ENCODE measurements at regions not wholly inside any gene's neighbourhood (a gene's known extent, or its start where the extent isn't known, plus 50 kb on each side); places are given as distances from the start of the nearest gene placed in this dataset.

DNA sequence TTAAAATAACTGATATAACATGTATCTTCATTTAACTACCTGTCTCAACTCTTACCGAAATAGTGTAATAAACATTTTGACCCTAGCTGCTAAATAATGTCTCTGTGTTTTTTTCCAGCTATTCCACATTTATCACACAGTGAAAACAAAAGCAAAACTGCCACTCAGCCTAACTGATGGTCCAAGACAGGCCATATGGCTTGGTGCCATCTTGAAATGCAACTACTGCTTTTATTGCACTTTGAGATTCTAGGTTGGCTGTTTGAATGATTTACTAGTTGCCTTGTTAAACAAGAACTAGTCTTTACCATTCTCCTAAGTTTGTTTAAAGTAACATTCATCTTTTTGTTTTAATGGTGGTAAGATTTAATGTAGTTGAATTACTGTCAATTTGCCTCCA is 739.8 kb downstream of the TFAP2A start (continued):
- TF ChIP-seq, protein P1, sequence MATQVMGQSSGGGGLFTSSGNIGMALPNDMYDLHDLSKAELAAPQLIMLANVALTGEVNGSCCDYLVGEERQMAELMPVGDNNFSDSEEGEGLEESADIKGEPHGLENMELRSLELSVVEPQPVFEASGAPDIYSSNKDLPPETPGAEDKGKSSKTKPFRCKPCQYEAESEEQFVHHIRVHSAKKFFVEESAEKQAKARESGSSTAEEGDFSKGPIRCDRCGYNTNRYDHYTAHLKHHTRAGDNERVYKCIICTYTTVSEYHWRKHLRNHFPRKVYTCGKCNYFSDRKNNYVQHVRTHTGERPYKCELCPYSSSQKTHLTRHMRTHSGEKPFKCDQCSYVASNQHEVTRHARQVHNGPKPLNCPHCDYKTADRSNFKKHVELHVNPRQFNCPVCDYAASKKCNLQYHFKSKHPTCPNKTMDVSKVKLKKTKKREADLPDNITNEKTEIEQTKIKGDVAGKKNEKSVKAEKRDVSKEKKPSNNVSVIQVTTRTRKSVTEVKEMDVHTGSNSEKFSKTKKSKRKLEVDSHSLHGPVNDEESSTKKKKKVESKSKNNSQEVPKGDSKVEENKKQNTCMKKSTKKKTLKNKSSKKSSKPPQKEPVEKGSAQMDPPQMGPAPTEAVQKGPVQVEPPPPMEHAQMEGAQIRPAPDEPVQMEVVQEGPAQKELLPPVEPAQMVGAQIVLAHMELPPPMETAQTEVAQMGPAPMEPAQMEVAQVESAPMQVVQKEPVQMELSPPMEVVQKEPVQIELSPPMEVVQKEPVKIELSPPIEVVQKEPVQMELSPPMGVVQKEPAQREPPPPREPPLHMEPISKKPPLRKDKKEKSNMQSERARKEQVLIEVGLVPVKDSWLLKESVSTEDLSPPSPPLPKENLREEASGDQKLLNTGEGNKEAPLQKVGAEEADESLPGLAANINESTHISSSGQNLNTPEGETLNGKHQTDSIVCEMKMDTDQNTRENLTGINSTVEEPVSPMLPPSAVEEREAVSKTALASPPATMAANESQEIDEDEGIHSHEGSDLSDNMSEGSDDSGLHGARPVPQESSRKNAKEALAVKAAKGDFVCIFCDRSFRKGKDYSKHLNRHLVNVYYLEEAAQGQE (IDR thresholded peaks at IDR 0.05; ENCODE audit: low read depth), result no peak
- TF ChIP-seq YY1 (IDR thresholded peaks at IDR 0.05; ENCODE audit: extremely low read depth, insufficient replicate concordance, low read depth, low read length), result no peak
- no peak for TF ChIP-seq ZNF274 (IDR thresholded peaks at IDR 0.05; ENCODE audit: low read depth, low read length)
- TF ChIP-seq EZH2 (IDR thresholded peaks at IDR 0.05), result no peak
- TF ChIP-seq SRF (IDR thresholded peaks at IDR 0.05; ENCODE audit: low read depth), result no peak
- no peak for TF ChIP-seq TCF7L2 (IDR thresholded peaks at IDR 0.05; ENCODE audit: borderline replicate concordance, extremely low read depth, insufficient read depth, insufficient read length)
- no peak for TF ChIP-seq ZFX (IDR thresholded peaks at IDR 0.05)
- no peak for TF ChIP-seq EZH2phosphoT487 (IDR thresholded peaks at IDR 0.05; ENCODE audit: borderline replicate concordance)
- no peak for TF ChIP-seq SIN3A (IDR thresholded peaks at IDR 0.05; ENCODE audit: low read depth)

DNA sequence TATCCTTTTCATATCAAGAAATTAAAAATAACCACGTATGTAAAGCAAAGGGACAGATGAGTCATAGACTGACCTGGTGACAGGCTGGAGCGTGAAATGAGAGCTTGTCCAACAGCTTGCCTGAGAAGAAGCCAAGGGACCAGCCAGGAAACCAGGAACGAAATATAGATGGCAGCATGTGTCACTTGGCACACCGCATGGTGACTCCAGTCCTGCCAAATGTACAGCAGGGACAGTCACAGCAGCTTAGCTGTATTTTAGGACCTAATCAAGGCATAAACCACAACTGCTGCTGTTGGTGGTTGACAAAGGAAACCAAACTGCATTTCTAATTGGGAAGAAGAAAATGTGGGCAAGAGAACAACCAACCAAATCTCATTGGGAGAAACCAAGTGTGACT is 755.0 kb downstream of the TFAP2A start:
- no peaks in the 10 kb centered on the region for H3K27me3 ChIP-seq (ENCODE audit: insufficient read depth, low read length)
- H3K27ac ChIP-seq (ENCODE audit: low read depth, low read length), result no peak overlapping the region
- no peaks in the 10 kb centered on the region for H3K79me2 ChIP-seq (ENCODE audit: insufficient read depth, low read length)
- ChIA-PET RAD21 (ENCODE audit: low non-redundant PET in 1 of 2, low total read pairs in 2 of 2, uncharacterized antibody in 2 of 2, unreplicated experiment in 2 of 2) (no interaction called here), CTCF (no interaction called here), POLR2A (no interaction called here)
- no TSS peak for BruUV-seq (replicated peaks)
- no peak overlapping the region for H3K4me2 ChIP-seq (ENCODE audit: low read length)
- DNase-seq (ENCODE audit: low read depth, low spot score) (no peak), ATAC-seq (no peak)
- H4K20me1 ChIP-seq (ENCODE audit: insufficient read depth), result no peaks in the 10 kb centered on the region
- H3K9me2 ChIP-seq (ENCODE audit: insufficient read depth), result no peaks in the 10 kb centered on the region
- no peaks in the 10 kb centered on the region for H3K36me3 ChIP-seq (ENCODE audit: control insufficient read depth in 1 of 2, insufficient read depth in 2 of 2, low read length in 2 of 2)
- H2AFZ ChIP-seq (ENCODE audit: low read depth, low read length, poor library complexity, severe bottlenecking), result no peak overlapping the region
- H3K4me1 ChIP-seq (ENCODE audit: control insufficient read depth in 1 of 2, insufficient read depth in 2 of 2, low read length in 2 of 2), result no peaks in the 10 kb centered on the region
- intact Hi-C loops (cut with micrococcal nuclease), result no loop called here
- H3K9ac ChIP-seq (ENCODE audit: low read length), result no peak overlapping the region
- H3K9me3 ChIP-seq (ENCODE audit: control insufficient read depth in 1 of 2, insufficient read depth in 1 of 2, low read depth in 1 of 2, low read length in 2 of 2), result no peaks in the 10 kb centered on the region
- no peak overlapping the region for H3K4me3 ChIP-seq (replicated peaks in 1 of 2; ENCODE audit: low read depth in 1 of 2, low read length in 2 of 2)
- TF ChIP-seq, protein P1 (IDR thresholded peaks at IDR 0.05; ENCODE audit: low read depth), result no peak
- no peak for TF ChIP-seq EZH2 (IDR thresholded peaks at IDR 0.05)
- TF ChIP-seq, protein P2, sequence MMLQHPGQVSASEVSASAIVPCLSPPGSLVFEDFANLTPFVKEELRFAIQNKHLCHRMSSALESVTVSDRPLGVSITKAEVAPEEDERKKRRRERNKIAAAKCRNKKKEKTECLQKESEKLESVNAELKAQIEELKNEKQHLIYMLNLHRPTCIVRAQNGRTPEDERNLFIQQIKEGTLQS (IDR thresholded peaks at IDR 0.05), result no peak
- TF ChIP-seq POLR2A (IDR thresholded peaks at IDR 0.05; ENCODE audit: borderline replicate concordance, extremely low read depth, insufficient read depth, insufficient read length), result no peak
- TF ChIP-seq FOSL1 (IDR thresholded peaks at IDR 0.05; ENCODE audit: low read depth), result no peak
- TF ChIP-seq JUND (IDR thresholded peaks at IDR 0.05), result no peak
- TF ChIP-seq, protein P3, sequence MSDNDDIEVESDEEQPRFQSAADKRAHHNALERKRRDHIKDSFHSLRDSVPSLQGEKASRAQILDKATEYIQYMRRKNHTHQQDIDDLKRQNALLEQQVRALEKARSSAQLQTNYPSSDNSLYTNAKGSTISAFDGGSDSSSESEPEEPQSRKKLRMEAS (IDR thresholded peaks at IDR 0.05), result no peak
- no peak for TF ChIP-seq CEBPB (IDR thresholded peaks at IDR 0.05; ENCODE audit: low read depth)
- no peak for TF ChIP-seq EGR1 (IDR thresholded peaks at IDR 0.05; ENCODE audit: low read depth)
- TF ChIP-seq SRF (IDR thresholded peaks at IDR 0.05; ENCODE audit: low read depth), result no peak
- TF ChIP-seq POLR2AphosphoS5 (IDR thresholded peaks at IDR 0.05; ENCODE audit: low read depth, low read length), result no peak
- TF ChIP-seq SIN3A (IDR thresholded peaks at IDR 0.05; ENCODE audit: low read depth), result no peak
- TF ChIP-seq EZH2phosphoT487 (IDR thresholded peaks at IDR 0.05; ENCODE audit: borderline replicate concordance), result no peak
- no peak for TF ChIP-seq SP1 (IDR thresholded peaks at IDR 0.05; ENCODE audit: low read depth)
